ENCODE measurements at regions not wholly inside any gene's neighbourhood (a gene's known extent, or its start where the extent isn't known, plus 50 kb on each side); places are given as distances from the start of the nearest gene placed in this dataset.
"Not testable (repeated sequence)": the region's sequence is repeated elsewhere in the genome, so short reads cannot be mapped to it uniquely, and the experiment has no call there.

GRCh38 chr5:112534611-112535255 is 115.7 kb upstream of the EPB41L4A start:
- DNase-seq = no peak

GRCh38 chr5:112535356-112535755 is 116.3 kb upstream of the EPB41L4A start:
- no peak for DNase-seq

GRCh38 chr5:112544558-112544957 is 125.5 kb upstream of the EPB41L4A start:
- DNase-seq = not testable (repeated sequence)

- no peak for DNase-seq
Measured at GRCh38 chr5:112546946-112547592, 128.0 kb upstream of the EPB41L4A start.

- DNase-seq = no peak
Measured at GRCh38 chr5:112548246-112548881, 129.3 kb upstream of the EPB41L4A start.

GRCh38 chr5:112549127-112549526 is 130.1 kb upstream of the EPB41L4A start:
- no peak for DNase-seq

GRCh38 chr5:112549605-112550166 is 130.6 kb upstream of the EPB41L4A start:
- no peak for DNase-seq

- DNase-seq = no peak
Measured at GRCh38 chr5:112551419-112552032, 132.4 kb upstream of the EPB41L4A start.

GRCh38 chr5:112552216-112552615 is 133.1 kb upstream of the EPB41L4A start:
- no peak for DNase-seq

GRCh38 chr5:112552791-112553190 is 133.7 kb upstream of the EPB41L4A start:
- DNase-seq = no peak

- DNase-seq = no peak
Measured at GRCh38 chr5:112554101-112554977, 135.3 kb upstream of the EPB41L4A start.

GRCh38 chr5:112555197-112555596 is 136.1 kb upstream of the EPB41L4A start:
- DNase-seq = no peak

GRCh38 chr5:112555691-112556090 is 136.6 kb upstream of the EPB41L4A start:
- no peak for DNase-seq

- DNase-seq = not testable (repeated sequence)
Measured at GRCh38 chr5:112559501-112559900, 140.4 kb upstream of the EPB41L4A start.

- no peak for DNase-seq
Measured at GRCh38 chr5:112560371-112560770, 141.3 kb upstream of the EPB41L4A start.

- no peak for DNase-seq
Measured at GRCh38 chr5:112563169-112563826, 144.2 kb upstream of the EPB41L4A start.

- DNase-seq = no peak
Measured at GRCh38 chr5:112566251-112566650, 147.2 kb upstream of the EPB41L4A start.

GRCh38 chr5:112569596-112569995 is 150.5 kb upstream of the EPB41L4A start:
- DNase-seq = no peak

GRCh38 chr5:112570708-112571444 is 151.8 kb upstream of the EPB41L4A start:
- DNase-seq = no peak

GRCh38 chr5:112573441-112573840 is 154.4 kb upstream of the EPB41L4A start:
- DNase-seq = no peak

GRCh38 chr5:112574536-112574935 is 155.5 kb upstream of the EPB41L4A start:
- DNase-seq = no peak

Measured in 8988T (cell line).